ENCODE measurements at regions not wholly inside any gene's neighbourhood (a gene's known extent, or its start where the extent isn't known, plus 50 kb on each side); places are given as distances from the start of the nearest gene placed in this dataset.

GRCh38 chrX:1743663-1744062, 128.8 kb downstream of the ASMT start:
- Histone ChIP-seq H3K27ac (no peak overlapping the region), H3K4me3 (IDR thresholded peaks at IDR 0.05; ENCODE audit: insufficient read depth, low read depth, low read length) (no peak overlapping the region), H3K27me3 (ENCODE audit: insufficient read depth, low read depth) (no peaks in the 10 kb centered on the region), H3K4me1 (ENCODE audit: low read depth, poor library complexity, severe bottlenecking) (no peaks in the 10 kb centered on the region), H3K4me2 (no peak overlapping the region), H2AFZ (ENCODE audit: low read depth) (no peak overlapping the region), H3K36me3 (ENCODE audit: insufficient read depth) (no peaks in the 10 kb centered on the region), H4K20me1 (ENCODE audit: insufficient read depth) (no peaks in the 10 kb centered on the region), H3K9ac (no peak overlapping the region), H3K79me2 (ENCODE audit: insufficient read depth, low read depth) (no peaks in the 10 kb centered on the region)
- TF ChIP-seq, protein P1, sequence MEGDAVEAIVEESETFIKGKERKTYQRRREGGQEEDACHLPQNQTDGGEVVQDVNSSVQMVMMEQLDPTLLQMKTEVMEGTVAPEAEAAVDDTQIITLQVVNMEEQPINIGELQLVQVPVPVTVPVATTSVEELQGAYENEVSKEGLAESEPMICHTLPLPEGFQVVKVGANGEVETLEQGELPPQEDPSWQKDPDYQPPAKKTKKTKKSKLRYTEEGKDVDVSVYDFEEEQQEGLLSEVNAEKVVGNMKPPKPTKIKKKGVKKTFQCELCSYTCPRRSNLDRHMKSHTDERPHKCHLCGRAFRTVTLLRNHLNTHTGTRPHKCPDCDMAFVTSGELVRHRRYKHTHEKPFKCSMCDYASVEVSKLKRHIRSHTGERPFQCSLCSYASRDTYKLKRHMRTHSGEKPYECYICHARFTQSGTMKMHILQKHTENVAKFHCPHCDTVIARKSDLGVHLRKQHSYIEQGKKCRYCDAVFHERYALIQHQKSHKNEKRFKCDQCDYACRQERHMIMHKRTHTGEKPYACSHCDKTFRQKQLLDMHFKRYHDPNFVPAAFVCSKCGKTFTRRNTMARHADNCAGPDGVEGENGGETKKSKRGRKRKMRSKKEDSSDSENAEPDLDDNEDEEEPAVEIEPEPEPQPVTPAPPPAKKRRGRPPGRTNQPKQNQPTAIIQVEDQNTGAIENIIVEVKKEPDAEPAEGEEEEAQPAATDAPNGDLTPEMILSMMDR (conservative IDR thresholded peaks at IDR 0.05; ENCODE audit: low read depth, low read length) = no peak

GRCh38 chrX:1748408-1748807, 133.5 kb downstream of the ASMT start:
- Histone ChIP-seq H3K36me3 (ENCODE audit: insufficient read depth) (no peaks in the 10 kb centered on the region), H3K27ac (no peak overlapping the region), H2AFZ (ENCODE audit: low read depth) (no peak overlapping the region), H4K20me1 (ENCODE audit: insufficient read depth) (no peaks in the 10 kb centered on the region), H3K4me1 (ENCODE audit: low read depth, poor library complexity, severe bottlenecking) (no peaks in the 10 kb centered on the region), H3K27me3 (ENCODE audit: insufficient read depth, low read depth) (no peaks in the 10 kb centered on the region), H3K4me2 (no peak overlapping the region), H3K9ac (no peak overlapping the region), H3K79me2 (ENCODE audit: insufficient read depth, low read depth) (no peaks in the 10 kb centered on the region), H3K4me3 (IDR thresholded peaks at IDR 0.05; ENCODE audit: insufficient read depth, low read depth, low read length) (no peak overlapping the region)
- TF ChIP-seq, protein P1 (conservative IDR thresholded peaks at IDR 0.05; ENCODE audit: low read depth, low read length) = no peak

DNA sequence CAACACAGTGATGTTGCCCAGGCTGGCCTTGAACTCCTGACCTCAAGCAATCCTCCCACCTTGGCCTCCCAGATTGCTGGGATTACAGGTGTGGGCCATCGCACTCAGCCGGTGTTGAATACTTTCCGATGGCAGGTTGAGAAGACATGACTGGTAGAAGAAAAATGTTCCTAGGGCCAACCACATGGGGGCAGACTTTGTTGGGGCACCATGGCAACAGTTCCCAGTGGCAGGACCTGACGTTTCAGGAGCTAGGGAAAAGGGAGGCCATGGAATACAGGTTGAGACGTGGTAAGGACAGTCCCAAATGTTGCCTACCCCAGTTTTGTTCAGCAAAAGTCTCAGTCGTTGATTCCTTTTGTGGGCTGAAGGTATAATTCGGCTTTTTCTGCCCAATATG, 134.6 kb downstream of the ASMT start:
- no peaks in the 10 kb centered on the region for H3K27me3 ChIP-seq (ENCODE audit: insufficient read depth, low read depth)
- no peak overlapping the region for H3K9ac ChIP-seq
- no peaks in the 10 kb centered on the region for H4K20me1 ChIP-seq (ENCODE audit: insufficient read depth)
- no peaks in the 10 kb centered on the region for H3K36me3 ChIP-seq (ENCODE audit: insufficient read depth)
- H3K4me2 ChIP-seq = no peak overlapping the region
- no peaks in the 10 kb centered on the region for H3K79me2 ChIP-seq (ENCODE audit: insufficient read depth, low read depth)
- TF ChIP-seq, protein P1 (conservative IDR thresholded peaks at IDR 0.05; ENCODE audit: low read depth, low read length) = no peak
- no peak overlapping the region for H3K27ac ChIP-seq
- H3K4me1 ChIP-seq (ENCODE audit: low read depth, poor library complexity, severe bottlenecking) = no peaks in the 10 kb centered on the region
- H2AFZ ChIP-seq (ENCODE audit: low read depth) = no peak overlapping the region
- no peak overlapping the region for H3K4me3 ChIP-seq (IDR thresholded peaks at IDR 0.05; ENCODE audit: insufficient read depth, low read depth, low read length)

DNA sequence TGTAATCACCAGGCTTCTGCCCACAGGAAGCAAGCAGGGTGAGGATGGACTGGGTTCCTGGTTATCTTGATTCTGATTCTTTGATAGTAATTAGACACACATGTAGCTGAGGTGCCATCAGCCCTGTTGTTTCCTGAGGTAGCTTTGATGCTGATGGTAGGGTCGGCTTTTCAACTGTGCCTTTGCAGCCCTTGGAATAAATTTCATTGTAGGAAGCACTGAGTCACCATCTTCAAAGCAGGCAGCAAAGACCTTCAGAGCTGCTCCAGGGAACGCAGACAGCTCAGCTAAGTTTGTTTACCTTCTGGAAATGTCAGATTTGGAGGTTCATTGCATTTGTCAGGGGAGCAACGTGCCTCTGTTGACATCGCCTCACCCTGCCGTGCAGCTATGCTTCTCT, 135.4 kb downstream of the ASMT start:
- no peaks in the 10 kb centered on the region for H3K4me1 ChIP-seq (ENCODE audit: low read depth, poor library complexity, severe bottlenecking)
- no peaks in the 10 kb centered on the region for H3K36me3 ChIP-seq (ENCODE audit: insufficient read depth)
- H3K27me3 ChIP-seq (ENCODE audit: insufficient read depth, low read depth) = no peaks in the 10 kb centered on the region
- no peaks in the 10 kb centered on the region for H3K79me2 ChIP-seq (ENCODE audit: insufficient read depth, low read depth)
- H2AFZ ChIP-seq (ENCODE audit: low read depth) = no peak overlapping the region
- no peak overlapping the region for H3K9ac ChIP-seq
- no peak overlapping the region for H3K4me3 ChIP-seq (IDR thresholded peaks at IDR 0.05; ENCODE audit: insufficient read depth, low read depth, low read length)
- no peaks in the 10 kb centered on the region for H4K20me1 ChIP-seq (ENCODE audit: insufficient read depth)
- H3K27ac ChIP-seq = no peak overlapping the region
- no peak overlapping the region for H3K4me2 ChIP-seq
- TF ChIP-seq, protein P1 (conservative IDR thresholded peaks at IDR 0.05; ENCODE audit: low read depth, low read length) = no peak
